Neural cell (in vitro differentiated cells): ENCODE measurements at regions not wholly inside any gene's neighbourhood (a gene's known extent, or its start where the extent isn't known, plus 50 kb on each side); places are given as distances from the start of the nearest gene placed in this dataset.

Experiments
- CTCF ChIP-seq: fragments of 450-650 bp; IDR thresholded peaks from 2 replicates; pipeline ENCODE4 v1.5.1; 2014; ENCODE audit warnings: antibody characterized with exemption, mild to moderate bottlenecking, moderate library complexity; ENCODE audit not compliant: poor library complexity, severe bottlenecking
- EP300 ChIP-seq: fragments of 450-650 bp; conservative IDR thresholded peaks from 2 replicates; pipeline ENCODE4 v1.6.1; 2014; ENCODE audit warnings: antibody characterized with exemption, mild to moderate bottlenecking, moderate library complexity; ENCODE audit not compliant: poor library complexity, severe bottlenecking
- EZH2 ChIP-seq: fragments of 200-600, 300-800 bp; shearing (Covaris generic), sonication (generic); IDR thresholded peaks from 2 replicates; pipeline ENCODE4 v1.6.1; 2014; ENCODE audit warnings: antibody characterized with exemption, low read length, borderline replicate concordance, mild to moderate bottlenecking; ENCODE audit not compliant: insufficient read depth, poor library complexity, severe bottlenecking
- POLR2AphosphoS5 ChIP-seq: IDR thresholded peaks from 2 replicates; pipeline ENCODE4 v1.6.1; 2012
- REST ChIP-seq: IDR thresholded peaks from 2 replicates; pipeline ENCODE4 v1.6.1; 2012; ENCODE audit warnings: borderline replicate concordance

DNA sequence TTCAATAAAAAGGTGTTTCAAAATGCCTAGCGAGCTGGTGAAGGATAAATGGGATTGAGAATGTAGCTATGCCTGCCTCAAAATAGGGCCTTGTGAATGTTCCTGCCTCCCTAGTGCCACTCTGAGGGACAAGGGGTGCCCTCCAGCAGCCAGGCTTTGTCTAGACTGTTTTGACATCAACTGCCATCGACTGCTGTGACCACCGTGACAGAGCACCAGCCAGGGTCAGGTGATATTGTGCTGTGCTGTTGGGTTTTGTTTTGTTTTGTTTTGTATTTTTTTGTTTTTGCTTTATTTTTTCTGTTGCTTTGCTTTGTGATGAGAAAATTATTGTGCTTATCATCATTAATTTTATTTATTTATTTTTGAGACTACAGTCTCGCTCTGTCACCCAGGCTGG, 144.8 kb downstream of the SMAD6 start:
- TF ChIP-seq REST (no peak), CTCF (no peak), EZH2 (no peak), POLR2AphosphoS5 (no peak), EP300 (no peak)
